Pancreas (tissue), 10 donors: ENCODE measurements at regions not wholly inside any gene's neighbourhood (a gene's known extent, or its start where the extent isn't known, plus 50 kb on each side); places are given as distances from the start of the nearest gene placed in this dataset.

ENCODE experiments used
- ATAC-seq, 4 donors: fragments of 200-7000 bp; cut with Tn5 transposase; one replicate each; pipeline versions ENCODE4 v1.8.0 to v1.9.1; 2020; ENCODE audit warnings: mild to moderate bottlenecking in 4 of 4, moderate library complexity in 4 of 4
- DNase-seq, 6 donors: peaks; one replicate each; pipeline ENCODE4 v3.0.0-alpha.2; 2020
- FAIRE-seq: peaks from 2 replicates; lab custom pipeline; 2012; peaks lifted over from hg19 to GRCh38; lab: Jason Lieb, UNC
- H3K27ac ChIP-seq, 4 donors: fragments of 200-600 bp; sonication (generic); 1 replicate in 3 of 4; 2 replicates in 1 of 4; pipeline versions ENCODE4 v1.5.0 to v1.8.0; 2020
- H3K27me3 ChIP-seq, 4 donors: fragments of 200-600 bp; one replicate each; pipeline ENCODE4 v1.8.0; 2021
- H3K36me3 ChIP-seq, 3 donors: fragments of 200-600 bp; sonication (generic) in 1 of 3; one replicate each; pipeline versions ENCODE4 v1.5.0 to v1.8.0; 2020 to 2021
- H3K4me1 ChIP-seq, 3 donors: fragments of 200-600 bp; one replicate each; pipeline ENCODE4 v1.8.0; 2021
- H3K4me3 ChIP-seq, 4 donors: fragments of 200-600 bp; sonication (generic) in 2 of 4; one replicate each; pipeline versions ENCODE4 v1.5.0 to v1.8.0; 2020 to 2021
- H3K9me3 ChIP-seq, 4 donors: fragments of 200-600 bp; one replicate each; pipeline ENCODE4 v1.8.0; 2021
- CTCF ChIP-seq, 4 donors: fragments of 200-600 bp; sonication (generic) in 3 of 4; IDR thresholded peaks; one replicate each; pipeline versions ENCODE4 v1.5.0 to v1.8.0; 2021; ENCODE audit warnings: antibody characterized with exemption in 4 of 4
- WGBS, 2 donors: extraction: QIAGEN DNeasy Blood & Tissue Kit; methylation state at CpG; one replicate each; pipeline ENCODE4 v1.1.7; 2013; 5-methylcytosine and 5-hydroxymethylcytosine counted together
- intact Hi-C, 3 donors: fragments of 100-400 bp; cut with DNase I; formaldehyde crosslinking; loops; one replicate each; pipeline versions ENCODE4 v1.11.1 to v1.14.2; 2022
- donor health status: healthy with polysubstance abuse.
- donor health status: DM: no; HTN: no; CAD: no; lungs with moderate emphysema.
- donor health status: DM: no; HTN: no; CAD: no.
- donor health status: control.
- donor health status: control.
- donor health status: Bipolar disorder and iron deficiency.
- donor health status: DM: yes; HTN: yes; CAD: no.
- donor health status: DM: no; HTN: no; CAD: no.
- donor health status: DM: no; HTN: no; CAD: no.
- donor health status: DM: yes; HTN: yes; CAD: no.

GRCh38 chr4:127134490-127134889, 498.3 kb upstream of the INTU start:
- intact Hi-C loops: no loop called here
- no peak for FAIRE-seq
- no peak for ATAC-seq

DNA sequence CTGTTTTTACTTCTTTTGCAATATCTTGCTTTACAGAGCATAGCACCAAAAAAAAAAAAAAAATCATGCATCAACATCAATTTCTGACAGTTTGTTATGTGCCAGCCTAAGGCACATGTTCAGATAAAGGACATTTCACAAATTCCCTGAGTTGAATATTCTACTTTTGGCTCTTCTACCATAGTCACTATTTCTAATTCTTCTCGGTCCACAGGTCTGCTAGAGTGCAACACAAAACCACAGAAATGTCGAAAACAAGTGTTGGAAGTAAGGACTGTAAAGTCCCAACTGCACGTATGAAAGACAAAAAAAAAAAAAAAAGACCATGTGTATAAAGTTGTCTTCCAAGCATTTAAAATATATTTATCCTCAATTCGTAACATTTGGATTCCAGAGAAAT, 494.2 kb upstream of the INTU start:
- no peak for TF ChIP-seq CTCF (IDR thresholded peaks at IDR 0.05)
- ATAC-seq (no peak), FAIRE-seq (no peak), DNase-seq (no peak)
- H3K36me3 ChIP-seq: no peaks in the 10 kb centered on the region
- H3K4me1 ChIP-seq: no peaks in the 10 kb centered on the region
- no peak overlapping the region for H3K27ac ChIP-seq
- 47 to 67% methylated on average over 4 of the region's 4 CpGs for WGBS, 2 donors
- H3K9me3 ChIP-seq: no peaks in the 10 kb centered on the region
- no peak overlapping the region for H3K4me3 ChIP-seq
- no peaks in the 10 kb centered on the region for H3K27me3 ChIP-seq
- intact Hi-C loops: no loop called here

More at GRCh38 chr4:127134490-127134889, 498.3 kb upstream of the INTU start:
- H3K36me3 ChIP-seq: no peaks in the 10 kb centered on the region
- no peak for DNase-seq
- no peaks in the 10 kb centered on the region for H3K27me3 ChIP-seq
- no peaks in the 10 kb centered on the region for H3K4me1 ChIP-seq
- H3K4me3 ChIP-seq: no peak overlapping the region
- H3K9me3 ChIP-seq: no peaks in the 10 kb centered on the region
- 16 to 31% methylated on average over 2 of the region's 2 CpGs for WGBS, 2 donors
- TF ChIP-seq CTCF (IDR thresholded peaks at IDR 0.05): no peak
- H3K27ac ChIP-seq: no peak overlapping the region

GRCh38 chr4:127139788-127140286, 492.9 kb upstream of the INTU start:
- no peak overlapping the region for H3K27ac ChIP-seq
- H3K4me3 ChIP-seq: no peak overlapping the region
- H3K9me3 ChIP-seq: no peaks in the 10 kb centered on the region
- no peaks in the 10 kb centered on the region for H3K4me1 ChIP-seq
- DNase-seq (no peak), FAIRE-seq (no peak), ATAC-seq (no peak)
- H3K36me3 ChIP-seq: no peaks in the 10 kb centered on the region
- H3K27me3 ChIP-seq: no peaks in the 10 kb centered on the region
- intact Hi-C loops: no loop called here
- WGBS, 2 donors: 50 to 54% methylated on average over 6 of the region's 6 CpGs
- TF ChIP-seq CTCF (IDR thresholded peaks at IDR 0.05): no peak

DNA sequence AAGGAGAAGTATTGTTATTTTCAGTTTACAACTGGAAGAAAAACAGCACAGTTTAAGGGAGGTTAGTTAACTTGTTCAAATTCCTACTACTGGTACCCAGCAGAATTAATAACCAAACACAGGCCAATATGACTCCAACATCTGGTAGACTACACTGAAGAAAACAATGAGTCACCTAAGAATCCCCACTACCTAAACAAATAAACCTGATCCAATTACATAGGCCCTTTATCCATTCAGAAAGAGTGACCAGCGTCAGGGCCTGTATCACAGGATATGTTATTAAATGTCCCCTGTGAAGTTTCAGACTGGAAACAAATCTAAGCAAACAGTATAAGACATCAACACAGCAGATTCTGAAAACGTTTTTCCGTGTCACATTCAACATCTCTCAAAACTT, 492.5 kb upstream of the INTU start:
- 42 to 52% methylated on average over 3 of the region's 3 CpGs for WGBS, 2 donors
- no peak for ATAC-seq
- intact Hi-C loops: no loop called here
- TF ChIP-seq CTCF (IDR thresholded peaks at IDR 0.05): no peak
- DNase-seq: no peak
- FAIRE-seq: no peak
- Histone ChIP-seq H3K27ac (no peak overlapping the region), H3K27me3 (no peaks in the 10 kb centered on the region), H3K4me1 (no peaks in the 10 kb centered on the region), H3K9me3 (no peaks in the 10 kb centered on the region), H3K4me3 (no peak overlapping the region), H3K36me3 (no peaks in the 10 kb centered on the region)

- no peak for FAIRE-seq
- WGBS, 2 donors: 38 to 39% methylated on average over 1 of the region's 1 CpG
- intact Hi-C loops: no loop called here
Observed at GRCh38 chr4:127141856-127142255, 490.9 kb upstream of the INTU start.

More at GRCh38 chr4:127141856-127142255, 490.9 kb upstream of the INTU start:
- DNase-seq: no peak
- Histone ChIP-seq H3K27ac (no peak overlapping the region), H3K9me3 (no peaks in the 10 kb centered on the region), H3K36me3 (no peaks in the 10 kb centered on the region), H3K4me1 (no peaks in the 10 kb centered on the region), H3K27me3 (no peaks in the 10 kb centered on the region), H3K4me3 (no peak overlapping the region)
- peak in 1 of 4 donors; percentile 63 for ATAC-seq
- no peak for TF ChIP-seq CTCF (IDR thresholded peaks at IDR 0.05)
